ENCODE measurements at regions not wholly inside any gene's neighbourhood (a gene's known extent, or its start where the extent isn't known, plus 50 kb on each side); places are given as distances from the start of the nearest gene placed in this dataset.

GRCh38 chr2:105634198-105634597 is 110.5 kb upstream of the NCK2 start:
- no peaks in the 10 kb centered on the region for H3K4me1 Mint-ChIP-seq
- TF ChIP-seq, protein P1, sequence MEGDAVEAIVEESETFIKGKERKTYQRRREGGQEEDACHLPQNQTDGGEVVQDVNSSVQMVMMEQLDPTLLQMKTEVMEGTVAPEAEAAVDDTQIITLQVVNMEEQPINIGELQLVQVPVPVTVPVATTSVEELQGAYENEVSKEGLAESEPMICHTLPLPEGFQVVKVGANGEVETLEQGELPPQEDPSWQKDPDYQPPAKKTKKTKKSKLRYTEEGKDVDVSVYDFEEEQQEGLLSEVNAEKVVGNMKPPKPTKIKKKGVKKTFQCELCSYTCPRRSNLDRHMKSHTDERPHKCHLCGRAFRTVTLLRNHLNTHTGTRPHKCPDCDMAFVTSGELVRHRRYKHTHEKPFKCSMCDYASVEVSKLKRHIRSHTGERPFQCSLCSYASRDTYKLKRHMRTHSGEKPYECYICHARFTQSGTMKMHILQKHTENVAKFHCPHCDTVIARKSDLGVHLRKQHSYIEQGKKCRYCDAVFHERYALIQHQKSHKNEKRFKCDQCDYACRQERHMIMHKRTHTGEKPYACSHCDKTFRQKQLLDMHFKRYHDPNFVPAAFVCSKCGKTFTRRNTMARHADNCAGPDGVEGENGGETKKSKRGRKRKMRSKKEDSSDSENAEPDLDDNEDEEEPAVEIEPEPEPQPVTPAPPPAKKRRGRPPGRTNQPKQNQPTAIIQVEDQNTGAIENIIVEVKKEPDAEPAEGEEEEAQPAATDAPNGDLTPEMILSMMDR (conservative IDR thresholded peaks at IDR 0.05) = peak; percentile 42
- H3K4me3 Mint-ChIP-seq = no peak overlapping the region

DNA sequence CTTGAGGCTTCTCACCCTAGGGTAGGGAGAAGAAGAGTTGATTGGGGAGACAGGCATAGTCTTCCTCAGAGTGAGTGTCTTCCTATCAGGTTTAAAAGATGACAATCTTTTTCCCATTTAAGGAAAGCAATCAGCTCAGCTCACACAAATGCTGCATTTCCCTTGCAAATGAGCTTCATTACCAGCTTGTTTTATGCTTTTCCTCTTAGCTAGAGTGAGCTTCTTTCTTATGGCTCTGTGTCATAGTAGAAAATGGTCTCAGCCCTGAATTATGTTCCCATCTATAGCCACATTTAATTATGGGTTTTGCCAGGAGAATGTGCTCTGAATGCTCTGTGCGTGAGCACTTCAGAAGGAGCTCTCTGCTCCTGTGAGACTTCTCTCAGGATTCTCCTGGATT is 112.8 kb upstream of the NCK2 start:
- Histone ChIP-seq H3K4me3 (ENCODE audit: low read length) (no peak overlapping the region), H3K27ac (ENCODE audit: low read depth, low read length) (no peak overlapping the region), H3K4me1 (ENCODE audit: control insufficient read depth, insufficient read depth, low read length) (no peaks in the 10 kb centered on the region), H3K36me3 (ENCODE audit: control insufficient read depth, insufficient read depth, low read length) (no peaks in the 10 kb centered on the region), H3K9me3 (ENCODE audit: control insufficient read depth, low read length) (no peaks in the 10 kb centered on the region), H3K27me3 (ENCODE audit: control insufficient read depth, insufficient read depth, low read length, poor library complexity, severe bottlenecking) (no peaks in the 10 kb centered on the region), H3K9ac (ENCODE audit: extremely low read depth, low read length, poor library complexity, severe bottlenecking) (no peak overlapping the region)
- Mint-ChIP-seq H3K9me3 (no peaks in the 10 kb centered on the region), H3K27me3 (ENCODE audit: insufficient read depth) (no peaks in the 10 kb centered on the region), H3K4me3 (no peak overlapping the region), H3K4me1 (no peaks in the 10 kb centered on the region), H3K27ac (no peak overlapping the region), H3K36me3 (ENCODE audit: low read depth) (no peaks in the 10 kb centered on the region)
- DNase-seq = no peak
- TF ChIP-seq, protein P1 (conservative IDR thresholded peaks at IDR 0.05) = no peak
- WGBS, 2 experiments (ENCODE audit: insufficient coverage in 1 of 2, insufficient read length in 1 of 2) = 93 to 100% methylated on average over 1 of the region's 1 CpG

More at GRCh38 chr2:105634198-105634597, 110.5 kb upstream of the NCK2 start:
- no peak for DNase-seq
- H3K9ac ChIP-seq (ENCODE audit: extremely low read depth, low read length, poor library complexity, severe bottlenecking) = no peak overlapping the region
- H3K4me1 ChIP-seq (ENCODE audit: control insufficient read depth, insufficient read depth, low read length) = no peaks in the 10 kb centered on the region
- Mint-ChIP-seq H3K27ac (no peak overlapping the region), H3K9me3 (no peaks in the 10 kb centered on the region), H3K36me3 (ENCODE audit: low read depth) (no peaks in the 10 kb centered on the region), H3K27me3 (ENCODE audit: insufficient read depth) (no peaks in the 10 kb centered on the region)
- no peaks in the 10 kb centered on the region for H3K27me3 ChIP-seq (ENCODE audit: control insufficient read depth, insufficient read depth, low read length, poor library complexity, severe bottlenecking)
- no peaks in the 10 kb centered on the region for H3K9me3 ChIP-seq (ENCODE audit: control insufficient read depth, low read length)
- H3K4me3 ChIP-seq (ENCODE audit: low read length) = no peak overlapping the region
- H3K36me3 ChIP-seq (ENCODE audit: control insufficient read depth, insufficient read depth, low read length) = no peaks in the 10 kb centered on the region
- WGBS, 2 experiments (ENCODE audit: insufficient coverage in 1 of 2, insufficient read length in 1 of 2) = 82 to 83% methylated on average over 6 to 7 of the region's 7 CpGs
- no peak overlapping the region for H3K27ac ChIP-seq (ENCODE audit: low read depth, low read length)

DNA sequence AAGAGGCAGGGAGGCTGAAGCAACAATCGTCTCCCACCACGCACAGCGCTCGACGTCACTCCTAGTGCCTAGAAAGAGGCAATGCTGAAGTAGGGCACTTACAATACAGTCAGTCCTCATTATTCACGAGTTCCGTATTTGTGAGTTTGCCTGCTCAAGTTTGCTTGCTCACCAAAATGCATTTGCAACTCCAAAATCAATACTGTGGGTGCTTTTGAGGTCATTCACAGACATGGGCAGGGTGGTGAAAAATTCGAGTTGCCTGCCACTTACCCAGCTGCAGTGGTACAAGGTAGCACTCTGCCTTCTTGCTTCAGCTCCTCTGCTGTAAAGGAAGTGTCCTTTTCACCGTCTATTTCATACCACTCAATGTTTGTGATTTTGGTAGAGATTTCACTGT is 113.7 kb upstream of the NCK2 start:
- H3K9me3 ChIP-seq (ENCODE audit: control insufficient read depth, low read length) = no peaks in the 10 kb centered on the region
- WGBS, 2 experiments (ENCODE audit: insufficient coverage in 1 of 2, insufficient read length in 1 of 2) = 91 to 93% methylated on average over 9 of the region's 9 CpGs
- no peaks in the 10 kb centered on the region for H3K4me1 ChIP-seq (ENCODE audit: control insufficient read depth, insufficient read depth, low read length)
- Mint-ChIP-seq H3K4me3 (no peak overlapping the region), H3K9me3 (no peaks in the 10 kb centered on the region), H3K4me1 (peaks cover 3% of the 10 kb centered on the region), H3K27me3 (ENCODE audit: insufficient read depth) (no peaks in the 10 kb centered on the region), H3K27ac (no peak overlapping the region), H3K36me3 (ENCODE audit: low read depth) (no peaks in the 10 kb centered on the region)
- no peaks in the 10 kb centered on the region for H3K27me3 ChIP-seq (ENCODE audit: control insufficient read depth, insufficient read depth, low read length, poor library complexity, severe bottlenecking)
- TF ChIP-seq, protein P1 (conservative IDR thresholded peaks at IDR 0.05) = no peak
- no peak overlapping the region for H3K27ac ChIP-seq (ENCODE audit: low read depth, low read length)
- H3K4me3 ChIP-seq (ENCODE audit: low read length) = no peak overlapping the region
- H3K36me3 ChIP-seq (ENCODE audit: control insufficient read depth, insufficient read depth, low read length) = no peaks in the 10 kb centered on the region
- no peak overlapping the region for H3K9ac ChIP-seq (ENCODE audit: extremely low read depth, low read length, poor library complexity, severe bottlenecking)
- DNase-seq = no peak

All from endodermal cell (in vitro differentiated cells).